ENCODE measurements at regions not wholly inside any gene's neighbourhood (a gene's known extent, or its start where the extent isn't known, plus 50 kb on each side); places are given as distances from the start of the nearest gene placed in this dataset.
"Not testable (repeated sequence)": the region's sequence is repeated elsewhere in the genome, so short reads cannot be mapped to it uniquely, and the experiment has no call there.

DNA sequence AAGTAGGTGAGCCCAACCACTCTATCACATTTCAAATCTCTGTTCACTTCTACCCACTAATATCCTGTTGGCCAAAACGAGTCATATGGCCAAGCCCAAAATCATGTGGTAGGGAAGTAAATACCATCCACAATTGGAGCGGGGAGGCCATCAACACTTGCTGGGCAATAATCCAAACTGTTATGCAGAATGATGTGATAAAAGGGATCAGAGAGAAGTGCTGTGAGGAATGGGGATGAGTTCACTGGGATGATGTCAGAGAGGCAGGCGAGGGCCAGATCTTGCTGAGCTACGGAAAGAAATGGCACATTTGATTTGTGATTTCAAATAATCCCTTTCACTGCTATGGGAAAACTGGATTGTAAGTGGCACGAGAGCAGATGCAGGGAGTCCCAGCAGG, 188.4 kb downstream of the NPIPA8 start:
- DNase-seq: not testable (repeated sequence)

DNA sequence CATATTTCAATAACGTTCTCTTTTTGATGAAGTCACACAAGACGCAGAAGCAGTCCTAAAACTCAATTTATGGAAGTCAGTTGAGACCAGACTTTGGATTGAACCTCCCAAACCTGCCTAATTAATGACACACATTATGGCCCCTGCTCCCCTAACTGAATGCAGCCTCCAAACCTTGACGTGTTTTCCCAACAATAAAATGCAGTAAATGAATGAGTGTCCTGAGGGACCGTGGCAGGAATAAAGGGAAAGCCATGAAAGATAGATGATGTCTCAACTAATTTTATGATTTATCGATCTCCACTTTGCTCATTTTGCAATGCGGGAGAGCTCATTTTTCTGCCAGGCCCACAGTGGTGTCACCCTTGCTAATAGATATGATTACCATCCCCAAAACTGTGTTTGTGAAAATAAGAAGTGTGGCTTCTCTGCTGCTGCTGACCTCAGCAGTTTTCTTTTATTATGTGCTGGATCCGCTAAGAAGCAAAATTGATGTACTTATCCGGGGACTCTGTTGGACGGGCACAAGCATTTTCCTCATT, 189.9 kb downstream of the NPIPA8 start:
- not testable (repeated sequence) for DNase-seq

DNA sequence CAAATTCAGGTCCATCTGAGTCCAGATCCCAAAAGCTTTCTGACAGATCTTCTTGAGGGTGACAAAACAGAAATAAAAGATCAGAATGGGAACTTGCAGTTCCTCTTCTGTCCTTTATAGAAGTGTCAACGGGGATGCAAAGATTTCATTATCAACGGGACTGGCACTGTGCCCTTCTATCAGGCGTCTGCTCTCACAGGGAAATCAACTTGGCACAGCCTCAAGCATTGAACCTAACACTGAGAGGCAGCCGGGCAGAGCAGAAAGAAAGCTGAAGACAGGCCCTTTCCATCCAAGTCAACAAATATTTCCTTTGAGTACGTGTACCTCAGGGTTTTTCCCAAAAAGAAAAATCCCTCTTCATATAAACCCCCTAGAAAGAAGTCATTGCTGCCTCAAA, 194.5 kb downstream of the NPIPA8 start:
- DNase-seq: not testable (repeated sequence)

DNA sequence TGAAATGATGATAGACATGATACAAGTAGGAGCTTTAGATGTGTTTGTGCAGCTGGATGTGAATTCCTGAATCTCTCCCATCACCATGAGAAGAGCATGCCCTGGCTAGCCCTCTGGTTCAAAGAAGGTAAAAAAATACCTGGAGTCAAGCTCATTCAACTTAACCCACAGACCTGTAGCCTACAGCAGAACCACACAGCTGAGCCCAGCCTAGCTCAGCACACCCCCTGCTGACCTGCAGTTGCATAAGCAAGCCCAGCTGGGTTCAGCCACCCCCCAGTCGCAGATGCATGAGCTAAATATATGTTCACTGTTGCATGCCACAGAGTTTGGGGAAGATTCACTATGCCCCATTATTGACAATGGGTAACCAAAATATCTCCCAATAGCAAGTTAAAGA, 200.2 kb downstream of the NPIPA8 start:
- DNase-seq: not testable (repeated sequence)

DNA sequence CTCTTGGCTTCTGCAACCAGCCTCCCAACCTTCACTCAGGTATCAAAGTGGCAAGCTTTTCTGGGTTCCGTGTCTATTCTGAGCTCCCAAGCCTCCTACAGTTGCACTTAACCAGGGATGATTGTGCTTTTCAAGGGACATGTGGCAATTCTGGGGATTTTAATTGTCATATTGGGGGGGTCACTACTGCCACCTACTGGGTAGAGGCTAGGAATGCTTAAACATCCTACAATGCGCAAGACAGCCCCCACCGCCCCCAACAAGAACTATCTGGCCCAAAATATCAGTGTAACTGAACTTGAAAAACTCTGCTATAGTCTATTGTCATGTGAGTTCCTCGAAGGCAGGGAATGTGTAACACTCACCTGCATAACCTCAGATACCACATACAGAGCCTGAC, 201.5 kb downstream of the NPIPA8 start:
- DNase-seq: not testable (repeated sequence)

DNA sequence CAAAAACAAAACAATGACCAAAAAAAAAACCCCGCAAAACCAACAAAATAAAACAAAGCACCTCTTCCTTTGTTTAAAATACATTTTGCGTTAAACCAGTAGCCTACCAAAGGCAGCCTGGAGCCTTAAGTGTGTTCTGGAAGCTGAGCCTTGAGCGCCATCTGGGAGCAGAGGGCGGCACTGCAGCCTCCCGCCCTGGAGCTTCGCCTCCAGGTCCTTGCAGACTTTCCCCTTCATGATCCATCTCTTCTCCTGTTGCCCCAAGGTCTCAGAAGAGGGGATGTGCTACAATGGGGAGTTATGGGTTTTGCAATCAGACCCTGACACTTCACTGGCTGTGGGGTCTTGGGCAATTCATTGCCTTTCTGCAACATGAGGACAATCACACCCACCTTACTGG, 204.9 kb downstream of the NPIPA8 start:
- DNase-seq: not testable (repeated sequence)

DNA sequence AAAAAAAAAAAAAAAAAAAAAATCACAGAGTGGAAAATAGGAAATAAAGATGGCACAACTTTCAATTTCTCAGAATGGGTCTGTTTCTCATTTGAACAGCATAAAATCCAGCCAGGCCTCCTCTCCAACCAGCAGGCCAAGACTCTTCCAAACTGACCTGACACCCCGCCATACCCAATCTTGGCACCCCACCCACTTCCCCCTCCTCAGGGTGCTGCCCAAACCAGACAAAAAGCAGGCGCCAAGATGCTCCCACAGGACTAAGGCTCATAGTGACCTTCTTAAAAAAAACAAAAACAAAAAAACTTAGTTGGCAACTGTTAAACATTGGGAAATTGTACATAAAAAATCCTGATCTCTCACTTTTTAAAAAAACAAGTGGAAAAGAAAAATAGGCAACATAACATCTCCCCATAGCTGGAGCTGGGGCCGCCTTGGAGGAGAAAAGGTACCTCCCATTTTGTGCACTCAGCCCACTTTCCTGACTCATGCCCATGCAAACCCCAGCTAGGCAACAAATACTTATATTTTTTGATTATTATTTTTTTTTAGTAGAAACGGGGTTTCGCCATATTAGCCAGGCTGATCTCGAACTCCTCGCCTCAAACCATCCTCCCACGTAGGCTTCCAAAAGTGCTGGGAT, 205.9 kb downstream of the NPIPA8 start:
- DNase-seq: not testable (repeated sequence)

DNA sequence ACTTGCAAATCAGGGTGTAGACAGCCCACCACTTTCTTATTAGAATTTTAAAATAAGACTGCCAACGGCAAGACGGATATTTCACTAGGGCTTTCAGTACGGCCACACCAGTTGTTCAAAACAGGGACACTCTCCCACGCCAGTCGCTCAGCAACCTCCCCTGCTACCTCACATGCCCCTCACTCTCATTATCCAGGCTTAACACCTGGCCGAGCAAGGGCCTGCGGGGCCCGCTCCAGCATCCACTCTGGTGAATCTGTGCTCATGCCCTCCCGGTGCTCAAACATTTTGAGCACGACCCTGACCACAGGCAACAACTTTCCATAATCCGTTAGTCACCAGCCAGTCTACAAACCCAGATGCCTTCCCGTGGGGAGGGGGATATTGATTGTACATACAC, 209.5 kb downstream of the NPIPA8 start:
- not testable (repeated sequence) for DNase-seq

DNA sequence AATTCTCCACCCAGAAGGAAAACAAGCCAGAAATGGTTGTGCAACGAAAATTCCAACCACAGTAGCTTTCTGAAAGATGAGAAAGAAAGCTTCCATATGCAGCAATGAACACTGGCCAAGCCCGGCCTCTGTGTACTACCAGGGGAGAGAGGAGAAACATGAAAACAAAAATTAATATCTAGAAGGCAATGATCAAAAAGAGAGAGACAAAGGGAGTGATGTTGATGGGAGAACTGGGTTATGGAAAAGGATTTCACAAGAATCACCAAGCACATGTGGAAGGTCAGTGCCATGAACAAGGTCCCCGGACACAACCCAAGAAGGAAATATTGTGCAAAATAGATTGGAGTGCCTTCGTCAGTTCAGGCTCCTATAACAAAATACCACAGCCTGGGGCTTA, 217.4 kb downstream of the NPIPA8 start:
- not testable (repeated sequence) for DNase-seq

DNA sequence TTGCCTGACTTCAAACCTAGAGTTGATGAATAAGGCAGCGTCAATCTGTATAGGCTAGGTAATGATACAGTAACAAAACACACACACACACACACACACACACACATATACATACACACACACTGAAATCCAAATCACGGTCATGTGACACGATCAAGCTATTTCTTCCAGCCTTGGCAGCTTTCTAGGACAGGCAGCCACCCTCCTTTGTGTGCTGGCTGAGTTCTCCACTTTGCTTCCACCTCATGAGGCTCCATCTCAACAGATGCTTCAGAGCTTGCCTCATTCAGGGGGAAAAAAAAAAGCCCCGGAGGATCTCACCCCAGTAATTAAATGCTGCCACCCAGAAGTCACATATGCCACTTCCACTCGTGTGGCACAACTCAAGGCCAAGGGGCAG, 217.9 kb downstream of the NPIPA8 start:
- DNase-seq: not testable (repeated sequence)

DNA sequence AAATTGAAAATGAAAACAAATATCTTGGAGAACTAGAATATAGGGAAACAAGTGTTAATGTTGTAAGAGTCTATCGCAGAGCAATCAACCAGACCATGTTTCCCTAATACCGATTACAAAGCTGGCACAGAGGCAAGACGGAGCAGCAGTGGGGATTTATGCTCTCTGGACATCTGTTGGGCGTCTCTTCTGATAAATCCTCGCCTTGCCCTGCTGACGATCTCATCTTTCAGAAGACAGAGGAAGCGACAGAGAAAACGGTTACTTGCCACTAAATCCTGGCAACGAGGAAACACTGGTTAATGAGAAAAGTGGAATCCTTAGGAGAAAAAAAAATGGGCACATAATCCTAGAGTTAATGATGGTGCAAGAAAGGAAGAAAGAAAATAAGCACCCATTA, 218.5 kb downstream of the NPIPA8 start:
- DNase-seq: not testable (repeated sequence)

DNA sequence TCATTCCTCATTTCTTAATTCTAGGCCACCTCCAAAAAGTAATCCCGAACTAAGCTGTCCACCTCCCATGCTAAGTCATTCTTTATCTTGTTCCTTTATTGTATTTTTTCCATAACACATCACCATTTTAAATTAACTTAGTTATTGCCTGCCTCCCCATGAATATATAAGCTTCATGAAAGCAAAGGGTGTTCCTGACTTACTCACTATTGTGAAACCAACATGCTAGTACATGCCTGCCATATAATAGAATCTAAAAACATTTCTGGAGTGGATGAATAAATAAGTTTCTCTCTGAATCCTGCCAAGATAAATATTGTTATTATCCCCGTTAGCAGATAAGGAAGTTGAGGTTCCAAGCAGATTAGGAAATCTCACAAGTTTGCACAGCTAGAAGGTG, 232.1 kb downstream of the NPIPA8 start:
- DNase-seq: not testable (repeated sequence)

DNA sequence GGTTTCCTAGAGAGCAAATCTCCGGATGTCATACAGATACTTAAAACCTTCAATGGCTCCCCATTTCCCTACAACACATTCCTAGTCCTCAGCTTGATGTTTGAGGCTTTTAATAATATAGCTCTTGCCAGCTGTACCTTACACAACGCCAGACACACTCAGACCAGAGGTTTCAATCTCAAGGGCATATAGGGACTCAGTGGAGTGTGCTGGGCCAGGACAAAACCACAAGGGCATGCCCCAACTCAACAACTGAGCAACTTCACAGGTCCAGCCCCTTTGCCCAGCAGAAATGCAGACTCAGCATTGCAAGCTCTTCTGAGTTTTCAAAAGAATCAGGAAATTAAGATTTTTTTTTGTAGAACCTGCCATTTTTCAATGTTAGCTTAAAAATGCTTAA, 235.5 kb downstream of the NPIPA8 start:
- not testable (repeated sequence) for DNase-seq

DNA sequence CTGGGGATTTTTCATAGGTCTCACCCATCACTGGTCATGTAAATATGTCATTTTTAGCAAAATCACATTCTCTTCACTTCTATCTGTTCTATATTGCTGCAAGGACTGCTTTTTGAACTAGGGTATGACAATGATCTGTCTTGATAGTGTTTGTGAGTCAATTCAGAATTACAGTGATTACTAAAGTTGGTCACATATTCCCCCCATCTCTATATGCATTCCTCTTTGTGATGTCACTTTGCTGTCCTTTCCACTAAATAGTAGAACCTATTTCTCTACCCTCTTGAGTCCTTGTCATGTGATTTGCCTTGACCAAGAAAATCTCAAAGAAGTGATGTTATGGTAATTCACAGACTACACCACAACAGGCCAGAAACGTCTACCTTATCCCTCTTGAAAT, 243.9 kb downstream of the NPIPA8 start:
- DNase-seq: not testable (repeated sequence)

DNA sequence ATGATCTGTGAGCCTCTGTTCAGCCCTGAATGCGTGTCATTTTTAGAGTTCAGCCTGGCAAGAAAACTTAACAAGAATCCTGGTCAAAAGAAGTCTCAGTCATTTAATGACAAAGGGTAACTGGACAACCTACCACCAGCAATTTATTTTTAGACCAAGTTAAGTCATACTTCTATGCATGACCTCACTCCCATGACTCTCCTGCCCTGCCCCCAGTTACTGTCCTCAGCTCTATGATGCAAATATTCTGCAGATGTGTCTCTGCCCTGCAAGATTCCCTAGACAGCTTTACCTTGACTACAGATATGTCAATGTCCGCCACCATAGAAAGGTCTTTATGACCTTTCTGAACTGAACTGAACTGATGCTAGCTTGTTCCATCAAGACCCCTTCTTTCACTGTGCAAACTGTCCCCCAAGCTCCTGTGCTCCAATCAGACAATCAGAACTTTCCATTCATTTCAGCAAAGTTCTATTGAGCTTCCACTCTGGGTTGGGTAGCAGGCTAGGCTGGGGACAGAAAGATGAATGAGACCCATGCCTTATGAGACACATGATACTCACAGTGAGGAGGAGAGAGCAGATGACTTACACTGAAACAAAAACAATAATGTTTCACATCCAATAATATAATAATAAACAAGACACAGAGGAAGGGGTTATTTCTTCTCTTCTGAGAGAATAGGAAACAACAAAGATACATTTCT, 255.7 kb downstream of the NPIPA8 start:
- not testable (repeated sequence) for DNase-seq

DNA sequence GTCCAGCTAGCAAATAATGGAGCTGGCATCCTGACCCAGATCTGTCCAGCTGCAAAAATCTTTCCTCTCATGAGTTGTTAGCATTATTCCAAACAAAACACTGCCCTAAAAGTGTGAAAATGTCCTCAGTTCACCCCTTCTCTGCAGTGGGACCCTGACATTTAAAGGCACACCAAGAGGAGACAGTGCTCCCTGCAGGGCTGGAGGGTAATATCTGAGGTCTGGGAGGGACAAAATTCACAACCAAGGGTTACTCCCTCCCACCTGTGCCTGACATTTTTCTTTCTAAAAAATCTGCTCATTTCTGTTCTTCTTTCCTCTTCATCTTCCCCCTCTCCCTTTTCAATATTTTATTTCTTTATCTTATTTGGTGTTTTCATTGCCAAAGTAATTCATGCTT, 258.6 kb downstream of the NPIPA8 start:
- not testable (repeated sequence) for DNase-seq

DNA sequence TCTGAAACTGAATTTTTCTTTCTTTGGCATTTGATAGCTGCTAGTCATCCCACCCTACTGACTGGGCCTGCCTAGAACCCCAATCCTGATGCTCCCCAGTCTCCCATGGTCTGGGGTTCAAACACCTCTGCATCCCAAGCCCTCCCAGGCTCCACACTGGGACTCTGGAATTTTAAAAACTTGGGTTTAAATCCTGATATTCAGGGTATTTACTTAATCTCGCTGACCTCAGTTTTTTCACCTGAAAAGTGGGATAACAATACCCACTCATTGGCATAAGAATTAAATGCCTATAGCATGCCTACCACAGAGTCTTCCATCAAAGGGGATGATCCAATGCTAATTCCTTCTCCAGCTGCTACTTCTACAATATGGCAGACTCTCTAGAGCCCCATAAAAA, 264.4 kb downstream of the NPIPA8 start:
- no peak for DNase-seq

DNA sequence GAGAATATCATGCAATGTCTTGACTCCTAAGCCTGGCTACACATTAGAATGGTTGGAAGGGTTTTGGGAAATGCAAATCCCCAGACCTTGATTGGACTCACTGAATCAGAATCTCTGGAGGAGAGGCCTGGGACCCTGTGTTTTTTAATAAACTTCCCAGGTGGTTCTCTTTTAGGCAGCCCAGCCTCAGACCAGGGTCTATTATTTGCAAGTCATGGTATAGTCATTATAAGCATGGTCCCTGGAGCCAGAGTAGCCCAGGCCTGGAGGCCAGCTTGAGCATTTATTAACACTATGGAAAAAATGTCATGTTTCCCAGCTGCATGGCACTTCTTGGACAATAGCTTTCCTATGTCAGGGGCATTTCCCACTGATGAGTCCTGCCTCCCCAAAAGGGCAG, 266.9 kb downstream of the NPIPA8 start:
- no peak for DNase-seq

DNA sequence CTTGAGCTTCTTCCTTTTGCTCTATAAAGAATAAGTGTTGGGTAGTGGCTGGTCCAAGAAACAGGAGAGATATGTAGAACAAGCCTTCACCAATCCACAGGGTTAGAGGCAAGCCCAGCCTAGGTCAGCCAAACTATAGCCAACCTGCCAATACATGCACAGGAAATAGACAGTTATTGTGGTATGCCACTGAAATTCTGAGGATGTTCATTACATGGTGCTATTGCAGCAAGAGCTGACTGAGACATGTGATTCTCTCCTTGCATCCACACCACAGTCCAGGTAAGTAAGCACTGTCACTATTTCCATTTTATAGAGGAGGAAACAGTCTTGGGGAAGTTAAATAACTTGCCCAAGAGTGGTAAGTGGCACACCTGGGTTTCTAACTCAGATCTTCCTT, 268.1 kb downstream of the NPIPA8 start:
- no peak for DNase-seq

DNA sequence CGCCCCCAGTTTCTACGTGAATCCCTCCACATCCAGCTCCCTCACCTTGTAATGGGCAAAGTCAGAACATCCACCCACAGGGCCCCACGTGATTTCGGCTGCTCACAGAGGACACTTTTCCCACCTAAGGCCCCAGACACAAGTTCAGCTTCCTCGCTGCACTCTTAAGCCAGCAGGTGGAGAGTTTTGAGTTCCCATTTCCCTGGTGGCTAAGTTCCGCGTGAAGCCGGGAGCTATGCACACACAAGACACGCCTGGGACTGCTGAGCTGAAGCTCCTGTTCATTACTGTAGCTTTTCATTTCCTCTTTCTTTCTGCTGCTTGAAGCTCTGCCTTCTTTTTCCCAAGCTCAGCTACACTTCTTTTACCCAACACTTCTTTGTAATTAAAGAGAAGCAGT, 273.8 kb downstream of the NPIPA8 start:
- no peak for DNase-seq

DNA sequence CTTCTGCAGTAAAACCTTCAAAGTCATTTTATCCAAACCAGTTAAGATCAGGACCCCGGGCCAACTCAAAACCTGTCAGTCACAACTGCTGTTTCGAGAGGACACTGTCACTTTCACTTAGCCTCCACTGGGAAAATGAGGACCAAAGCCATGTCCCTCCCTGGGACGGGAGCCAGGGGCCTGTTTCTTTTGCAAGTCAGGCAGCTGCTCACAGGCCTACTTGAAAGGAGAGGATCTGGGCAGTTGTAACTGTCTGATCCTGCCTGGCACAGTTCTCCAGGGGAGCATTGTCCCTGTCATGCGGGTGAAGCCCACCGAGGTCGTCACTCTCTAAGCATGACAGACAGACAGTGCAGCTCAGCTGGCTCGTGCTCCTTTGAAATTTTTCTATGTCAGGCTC, 276.2 kb downstream of the NPIPA8 start:
- DNase-seq: no peak

DNA sequence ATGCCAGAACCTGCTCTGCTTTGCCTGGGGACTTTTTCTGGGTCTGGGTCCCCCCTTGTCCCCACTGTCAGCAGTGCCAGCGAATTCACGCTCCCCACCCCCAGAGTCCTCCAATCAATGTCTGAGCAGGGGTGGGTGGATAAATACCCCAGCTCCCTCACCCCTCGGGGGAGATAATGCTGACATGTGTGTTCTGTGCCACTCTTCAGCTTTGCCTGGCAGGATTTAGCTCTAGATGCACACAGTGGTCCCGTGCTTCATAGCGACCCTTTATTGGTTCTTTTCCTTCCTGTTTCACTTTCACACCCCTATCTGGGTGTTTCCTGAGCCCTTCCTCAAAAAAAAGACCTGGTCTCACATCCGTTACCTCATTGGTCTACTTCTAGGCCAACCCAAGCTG, 277.0 kb downstream of the NPIPA8 start:
- no peak for DNase-seq

DNA sequence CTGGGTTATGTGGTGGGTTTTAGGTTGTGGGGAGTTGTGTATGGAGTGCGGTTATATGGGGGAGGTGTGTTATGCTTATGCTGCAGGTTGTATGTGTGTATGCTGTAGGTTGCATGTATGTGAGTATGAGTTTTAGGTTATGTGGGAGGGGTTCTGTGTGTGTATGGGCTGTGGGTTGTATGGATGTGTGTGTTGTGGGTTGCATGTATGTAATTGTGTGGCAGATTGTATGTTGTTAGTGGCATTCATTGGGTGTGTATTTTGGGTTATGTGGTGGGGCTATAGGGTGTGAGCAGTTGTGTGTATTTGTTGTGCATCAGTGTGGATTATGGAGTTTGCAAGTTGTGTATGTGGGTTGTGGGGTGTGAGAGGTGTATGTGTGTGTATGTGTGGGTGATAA, 277.4 kb downstream of the NPIPA8 start:
- DNase-seq: no peak

DNA sequence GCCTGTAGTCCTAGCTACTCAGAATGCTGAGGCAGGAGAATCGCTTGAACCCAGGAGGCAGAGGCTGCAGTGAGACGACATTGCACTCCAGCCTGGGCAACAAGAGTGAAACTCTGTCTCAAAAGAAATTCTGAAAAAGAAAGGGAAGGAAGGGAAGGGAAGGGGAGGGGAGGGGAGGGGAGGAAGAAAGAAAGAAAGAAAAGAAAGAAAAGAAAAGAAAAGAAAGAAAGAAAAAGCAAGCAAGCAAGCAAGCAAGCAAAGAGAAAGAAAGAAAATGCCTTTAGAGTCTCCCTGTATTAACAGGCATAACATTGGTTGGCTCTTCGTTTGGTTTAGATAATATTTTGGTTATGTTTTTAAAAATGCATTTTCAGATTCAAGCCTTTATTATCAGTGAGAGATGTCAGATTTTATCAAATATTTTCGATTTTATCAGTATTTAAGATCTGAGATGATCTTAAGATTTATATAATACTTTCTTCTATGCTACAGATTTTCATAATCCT, 281.1 kb downstream of the NPIPA8 start:
- DNase-seq: no peak

All from activated CD4-positive, alpha-beta T cell treated with anti-CD3 and anti-CD28 coated beads, Interleukin-2, Interleukin-6, amounts not matched to agents 100 ng/mL and 50 ng/mL, durations not matched to agents 16 hours and 8 hours (primary cell).